ENCODE measurements at regions not wholly inside any gene's neighbourhood (a gene's known extent, or its start where the extent isn't known, plus 50 kb on each side); places are given as distances from the start of the nearest gene placed in this dataset.

DNA sequence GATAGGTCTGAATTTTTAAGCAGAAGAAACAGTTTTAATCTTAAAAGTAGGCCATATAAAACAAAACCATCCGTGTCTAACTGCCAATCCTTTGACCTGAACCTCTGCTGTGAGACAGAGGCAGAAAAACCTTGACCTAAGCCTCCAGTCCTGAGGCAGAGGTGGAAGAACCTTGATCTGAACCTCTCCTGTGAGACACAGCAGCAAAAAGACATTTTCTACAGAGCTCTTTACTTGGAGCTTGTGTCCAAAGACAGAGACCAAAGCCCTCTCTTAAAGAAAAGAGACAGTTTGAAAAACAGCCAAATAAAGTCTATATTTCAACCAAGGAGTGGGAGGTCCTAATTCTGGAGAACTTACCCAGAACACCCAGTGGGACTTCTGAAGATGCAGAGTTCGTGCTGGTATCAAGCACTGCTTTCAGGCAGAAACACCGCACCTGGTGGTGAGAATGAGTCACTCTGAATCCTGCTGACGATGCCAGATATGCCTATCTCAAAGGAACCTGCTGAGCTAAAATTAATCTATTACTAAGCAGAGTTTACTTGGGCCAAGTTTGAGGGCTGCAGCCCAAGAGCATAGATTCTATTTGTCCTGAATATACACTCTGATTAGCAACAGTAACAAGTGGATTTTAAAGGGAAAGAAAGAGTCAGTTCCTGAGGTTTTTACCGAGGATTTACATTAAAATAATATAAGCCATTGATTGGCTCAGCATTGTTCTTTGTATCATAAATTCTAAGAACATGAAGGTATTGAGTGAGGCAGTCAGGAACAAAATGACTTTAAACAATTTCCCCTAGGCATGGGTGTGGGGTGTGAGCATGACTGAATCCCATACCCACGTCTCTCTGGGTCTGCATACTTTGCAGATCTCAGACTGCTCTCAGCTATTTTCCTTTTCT is 806.4 kb downstream of the TRIB2 start:
- no peak for TF ChIP-seq CTCF (IDR thresholded peaks at IDR 0.05)
- TF ChIP-seq EP300 (IDR thresholded peaks at IDR 0.05): no peak
